ENCODE measurements at regions not wholly inside any gene's neighbourhood (a gene's known extent, or its start where the extent isn't known, plus 50 kb on each side); places are given as distances from the start of the nearest gene placed in this dataset.

- no peak for TF ChIP-seq CTCF (IDR thresholded peaks at IDR 0.05)
- no peak for TF ChIP-seq POLR2A (IDR thresholded peaks at IDR 0.05)
- Histone ChIP-seq H3K27ac (no peak overlapping the region), H3K4me1 (no peaks in the 10 kb centered on the region), H3K27me3 (no peaks in the 10 kb centered on the region), H3K4me3 (no peak overlapping the region), H3K9me3 (peaks cover 0 to 6% (median 0%) of the 10 kb centered on the region in 4 donors), H3K36me3 (no peaks in the 10 kb centered on the region)
- no peak for DNase-seq
These were observed 146.9 kb upstream of the GADL1 start for GRCh38 chr3:31041161-31041978.

DNA sequence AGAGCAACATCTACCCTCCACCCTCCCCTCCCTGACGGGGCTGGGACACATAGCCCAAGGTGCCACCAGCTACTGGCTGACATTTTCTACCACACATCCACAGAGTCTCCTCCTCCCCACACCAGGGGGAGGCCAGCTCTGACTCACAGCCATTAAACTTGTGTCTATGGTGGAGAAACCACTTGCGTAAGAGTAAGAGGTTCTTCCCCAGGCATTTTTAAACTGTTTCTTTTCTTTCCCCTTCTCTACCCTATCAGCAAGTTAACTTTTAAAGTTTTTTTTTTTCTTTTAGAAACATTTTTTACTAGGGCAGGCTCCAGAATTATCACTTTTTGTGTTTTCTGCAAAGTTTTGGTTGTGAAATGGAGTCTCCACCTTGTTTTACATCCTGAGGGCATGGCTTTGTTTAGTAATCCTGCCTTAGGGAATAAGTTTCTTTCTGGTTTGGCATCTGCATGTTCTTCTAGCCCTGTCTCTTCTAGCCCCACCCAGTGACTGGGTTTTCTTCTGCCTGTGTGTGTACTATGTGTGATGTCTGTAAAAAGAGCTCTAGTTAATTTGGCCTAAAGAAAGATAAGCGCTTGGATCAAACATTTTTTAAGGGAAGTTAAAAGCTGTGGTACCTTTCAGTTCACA is 148.8 kb upstream of the GADL1 start:
- no peak overlapping the region for H3K4me3 ChIP-seq
- DNase-seq: no peak
- peaks cover 0 to 6% (median 0%) of the 10 kb centered on the region in 4 donors for H3K9me3 ChIP-seq
- no peaks in the 10 kb centered on the region for H3K27me3 ChIP-seq
- TF ChIP-seq POLR2A (IDR thresholded peaks at IDR 0.05) (no peak), CTCF (IDR thresholded peaks at IDR 0.05) (no peak)
- H3K27ac ChIP-seq: no peak overlapping the region
- H3K4me1 ChIP-seq: no peaks in the 10 kb centered on the region
- no peaks in the 10 kb centered on the region for H3K36me3 ChIP-seq

DNA sequence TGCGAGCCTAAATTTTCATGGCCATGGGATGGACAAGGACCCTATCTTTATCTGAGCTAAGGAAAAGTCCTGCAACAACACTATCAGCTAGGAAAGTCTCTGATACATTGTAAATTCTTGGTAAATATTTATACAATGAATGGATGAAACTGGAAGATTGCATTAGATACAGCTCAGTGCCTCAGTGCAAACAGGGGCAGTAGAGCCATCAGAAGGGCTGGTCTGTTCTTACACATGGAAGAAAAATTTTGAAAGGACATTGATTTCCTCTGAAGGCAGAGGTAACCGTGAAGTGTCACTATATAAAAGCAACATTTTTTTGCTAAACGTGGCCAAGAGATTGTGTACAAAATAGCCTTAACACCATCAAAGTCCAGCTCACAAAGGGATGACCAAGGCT is 153.2 kb upstream of the GADL1 start:
- no peak for DNase-seq
- Histone ChIP-seq H3K27ac (no peak overlapping the region), H3K36me3 (no peaks in the 10 kb centered on the region), H3K27me3 (no peaks in the 10 kb centered on the region), H3K4me1 (no peaks in the 10 kb centered on the region), H3K4me3 (no peak overlapping the region), H3K9me3 (peaks cover 0 to 4% (median 0%) of the 10 kb centered on the region in 4 donors)
- TF ChIP-seq POLR2A (IDR thresholded peaks at IDR 0.05): no peak
- TF ChIP-seq CTCF (IDR thresholded peaks at IDR 0.05): no peak

GRCh38 chr3:31048143-31048542 is 153.7 kb upstream of the GADL1 start:
- Histone ChIP-seq H3K27me3 (no peaks in the 10 kb centered on the region), H3K36me3 (no peaks in the 10 kb centered on the region), H3K4me3 (no peak overlapping the region), H3K4me1 (no peaks in the 10 kb centered on the region), H3K27ac (no peak overlapping the region), H3K9me3 (no peaks in the 10 kb centered on the region)
- TF ChIP-seq CTCF (IDR thresholded peaks at IDR 0.05) (no peak), POLR2A (IDR thresholded peaks at IDR 0.05) (no peak)
- DNase-seq: no peak

GRCh38 chr3:31050296-31050695 is 155.8 kb upstream of the GADL1 start:
- no peaks in the 10 kb centered on the region for H3K9me3 ChIP-seq
- no peaks in the 10 kb centered on the region for H3K27me3 ChIP-seq
- no peaks in the 10 kb centered on the region for H3K36me3 ChIP-seq
- no peak overlapping the region for H3K4me3 ChIP-seq
- no peaks in the 10 kb centered on the region for H3K4me1 ChIP-seq
- TF ChIP-seq CTCF (IDR thresholded peaks at IDR 0.05) (no peak), POLR2A (IDR thresholded peaks at IDR 0.05) (no peak)
- no peak overlapping the region for H3K27ac ChIP-seq
- no peak for DNase-seq

Measured in Peyer's patch (tissue), 4 donors.